ENCODE measurements at regions not wholly inside any gene's neighbourhood (a gene's known extent, or its start where the extent isn't known, plus 50 kb on each side); places are given as distances from the start of the nearest gene placed in this dataset.
"Not testable (repeated sequence)": the region's sequence is repeated elsewhere in the genome, so short reads cannot be mapped to it uniquely, and the experiment has no call there.

DNA sequence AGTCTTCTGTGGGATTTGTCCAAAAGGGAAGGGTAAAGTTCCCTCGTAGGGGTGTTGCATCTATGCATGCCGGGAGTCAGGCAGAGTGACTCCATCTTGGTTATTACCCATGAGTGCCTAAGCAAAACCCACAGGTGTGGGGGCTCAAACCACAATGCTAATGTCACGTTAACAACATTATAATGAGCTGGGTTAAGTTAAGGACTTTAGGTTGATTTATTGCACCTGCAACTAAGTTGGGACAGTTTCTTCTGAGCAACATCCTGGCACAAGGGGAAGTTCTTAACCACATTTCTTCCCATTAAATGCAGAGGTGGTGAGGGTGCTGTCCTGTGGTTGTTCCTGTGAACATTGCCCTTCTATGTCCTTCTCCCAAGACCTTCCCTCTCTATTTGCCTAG is 1596.8 kb upstream of the SLC39A10 start:
- Histone ChIP-seq H4K8ac (ENCODE audit: low read depth, low read length) (no peak overlapping the region), H3K9me3 (ENCODE audit: insufficient read depth, low read depth, low read length) (no peaks in the 10 kb centered on the region), H3K4ac (ENCODE audit: low read depth, low read length) (no peak overlapping the region), H3K79me1 (ENCODE audit: low read length) (no peaks in the 10 kb centered on the region), H3K27ac (ENCODE audit: low read depth, low read length) (no peak overlapping the region), H3K14ac (ENCODE audit: low read length) (no peak overlapping the region), H2BK5ac (ENCODE audit: low read depth, low read length, poor library complexity) (no peak overlapping the region), H3K4me3 (ENCODE audit: low read depth, low read length) (no peak overlapping the region), H3K4me2 (ENCODE audit: low read length) (no peak overlapping the region), H3K27me3 (ENCODE audit: insufficient read depth, low read length) (no peaks in the 10 kb centered on the region), H2AK5ac (ENCODE audit: low read length) (no peak overlapping the region), H4K12ac (ENCODE audit: low read depth, low read length) (no peak overlapping the region), H3K79me2 (ENCODE audit: control insufficient read depth, insufficient read depth, low read length, poor library complexity) (no peaks in the 10 kb centered on the region), H3K36me3 (ENCODE audit: control insufficient read depth in 1 of 2, insufficient read depth in 2 of 2, low read length in 2 of 2) (no peaks in the 10 kb centered on the region), H2AFZ (ENCODE audit: insufficient read depth, low read length, poor library complexity) (no peak overlapping the region), H3K4me1 (ENCODE audit: control insufficient read depth in 1 of 2, insufficient read depth in 2 of 2, low read length in 2 of 2) (no peaks in the 10 kb centered on the region), H4K91ac (ENCODE audit: low read depth, low read length) (no peak overlapping the region), H2BK12ac (ENCODE audit: low read length) (no peak overlapping the region), H3K18ac (ENCODE audit: low read length) (no peak overlapping the region), H3K23ac (ENCODE audit: low read length) (no peak overlapping the region), H3K9ac (ENCODE audit: low read length) (no peak overlapping the region), H2BK120ac (ENCODE audit: insufficient read depth, low read length, poor library complexity) (no peak overlapping the region)
- no peak for DNase-seq
- no CpG with 5 or more reads among the region's 3 CpGs for WGBS (ENCODE audit: extremely low coverage, insufficient coverage, insufficient read length)

DNA sequence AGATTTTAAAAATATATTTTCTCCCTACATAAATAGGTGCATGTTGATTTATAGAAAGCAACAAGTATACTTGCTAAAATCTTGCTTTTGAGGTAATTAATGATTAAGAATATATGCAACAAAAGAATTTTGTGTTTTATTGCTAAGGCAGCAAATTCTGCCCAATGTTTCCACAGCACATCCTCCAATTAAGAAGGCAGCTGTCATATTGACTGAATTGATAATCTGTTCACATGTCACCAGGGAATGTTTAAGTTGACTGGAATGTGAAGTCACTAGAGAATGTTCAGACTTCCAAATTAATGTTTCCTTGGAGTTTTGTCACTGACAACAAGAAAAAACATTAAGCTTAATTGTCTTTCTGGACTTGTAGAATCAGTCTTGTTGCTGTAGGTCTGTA is 1602.7 kb upstream of the SLC39A10 start:
- Histone ChIP-seq H3K79me1 (ENCODE audit: low read length) (no peaks in the 10 kb centered on the region), H3K4me3 (ENCODE audit: low read depth, low read length) (no peak overlapping the region), H2AFZ (ENCODE audit: insufficient read depth, low read length, poor library complexity) (no peak overlapping the region), H3K27ac (ENCODE audit: low read depth, low read length) (no peak overlapping the region), H2AK5ac (ENCODE audit: low read length) (no peak overlapping the region), H3K14ac (ENCODE audit: low read length) (no peak overlapping the region), H4K91ac (ENCODE audit: low read depth, low read length) (no peak overlapping the region), H3K9ac (ENCODE audit: low read length) (no peak overlapping the region), H3K36me3 (ENCODE audit: control insufficient read depth in 1 of 2, insufficient read depth in 2 of 2, low read length in 2 of 2) (no peaks in the 10 kb centered on the region), H4K8ac (ENCODE audit: low read depth, low read length) (no peak overlapping the region), H3K79me2 (ENCODE audit: control insufficient read depth, insufficient read depth, low read length, poor library complexity) (no peaks in the 10 kb centered on the region), H3K4me2 (ENCODE audit: low read length) (no peak overlapping the region), H2BK12ac (ENCODE audit: low read length) (no peak overlapping the region), H3K23ac (ENCODE audit: low read length) (no peak overlapping the region), H4K12ac (ENCODE audit: low read depth, low read length) (no peak overlapping the region), H3K18ac (ENCODE audit: low read length) (no peak overlapping the region), H2BK120ac (ENCODE audit: insufficient read depth, low read length, poor library complexity) (no peak overlapping the region), H3K4ac (ENCODE audit: low read depth, low read length) (no peak overlapping the region), H3K4me1 (ENCODE audit: control insufficient read depth in 1 of 2, insufficient read depth in 2 of 2, low read length in 2 of 2) (no peaks in the 10 kb centered on the region), H3K9me3 (ENCODE audit: insufficient read depth, low read depth, low read length) (no peaks in the 10 kb centered on the region), H3K27me3 (ENCODE audit: insufficient read depth, low read length) (no peaks in the 10 kb centered on the region), H2BK5ac (ENCODE audit: low read depth, low read length, poor library complexity) (no peak overlapping the region)
- no peak for DNase-seq

DNA sequence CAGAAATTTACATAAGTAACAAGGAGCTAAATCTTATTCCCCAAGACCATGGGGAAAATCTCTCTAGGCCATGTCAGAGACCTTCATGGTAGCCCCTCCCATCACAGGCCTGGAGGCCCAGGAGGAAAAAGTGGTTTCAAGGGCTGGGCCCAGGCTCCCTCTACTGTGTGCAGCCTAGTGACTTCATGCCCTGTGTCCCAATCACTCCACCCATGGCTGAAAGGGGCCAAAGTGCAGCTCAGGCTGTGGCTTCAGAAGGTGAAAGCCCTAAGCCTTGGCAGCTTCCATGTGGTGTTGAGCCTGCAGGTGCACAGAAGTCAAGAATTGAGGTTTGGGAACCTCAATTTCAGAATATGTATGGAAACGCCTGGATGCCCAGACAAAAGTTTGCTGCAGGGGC is 1612.7 kb upstream of the SLC39A10 start:
- no CpG with 5 or more reads among the region's 1 CpG for WGBS (ENCODE audit: extremely low coverage, insufficient coverage, insufficient read length)
- H3K4me1 ChIP-seq (ENCODE audit: control insufficient read depth in 1 of 2, insufficient read depth in 2 of 2, low read length in 2 of 2) = no peaks in the 10 kb centered on the region
- no peaks in the 10 kb centered on the region for H3K36me3 ChIP-seq (ENCODE audit: control insufficient read depth in 1 of 2, insufficient read depth in 2 of 2, low read length in 2 of 2)
- no peaks in the 10 kb centered on the region for H3K9me3 ChIP-seq (ENCODE audit: insufficient read depth, low read depth, low read length)
- no peak for DNase-seq
- H3K4me3 ChIP-seq (ENCODE audit: low read depth, low read length) = no peak overlapping the region
- H3K14ac ChIP-seq (ENCODE audit: low read length) = no peak overlapping the region
- no peak overlapping the region for H4K12ac ChIP-seq (ENCODE audit: low read depth, low read length)
- no peak overlapping the region for H3K9ac ChIP-seq (ENCODE audit: low read length)
- H2BK12ac ChIP-seq (ENCODE audit: low read length) = no peak overlapping the region
- H2AK5ac ChIP-seq (ENCODE audit: low read length) = no peak overlapping the region
- no peaks in the 10 kb centered on the region for H3K79me2 ChIP-seq (ENCODE audit: control insufficient read depth, insufficient read depth, low read length, poor library complexity)
- no peak overlapping the region for H2BK120ac ChIP-seq (ENCODE audit: insufficient read depth, low read length, poor library complexity)
- H3K18ac ChIP-seq (ENCODE audit: low read length) = no peak overlapping the region
- H4K91ac ChIP-seq (ENCODE audit: low read depth, low read length) = no peak overlapping the region
- no peak overlapping the region for H3K27ac ChIP-seq (ENCODE audit: low read depth, low read length)
- no peak overlapping the region for H4K8ac ChIP-seq (ENCODE audit: low read depth, low read length)
- H3K27me3 ChIP-seq (ENCODE audit: insufficient read depth, low read length) = no peaks in the 10 kb centered on the region
- H3K4me2 ChIP-seq (ENCODE audit: low read length) = no peak overlapping the region
- no peak overlapping the region for H2BK5ac ChIP-seq (ENCODE audit: low read depth, low read length, poor library complexity)
- H3K4ac ChIP-seq (ENCODE audit: low read depth, low read length) = no peak overlapping the region
- H3K79me1 ChIP-seq (ENCODE audit: low read length) = no peaks in the 10 kb centered on the region
- no peak overlapping the region for H3K23ac ChIP-seq (ENCODE audit: low read length)
- no peak overlapping the region for H2AFZ ChIP-seq (ENCODE audit: insufficient read depth, low read length, poor library complexity)

DNA sequence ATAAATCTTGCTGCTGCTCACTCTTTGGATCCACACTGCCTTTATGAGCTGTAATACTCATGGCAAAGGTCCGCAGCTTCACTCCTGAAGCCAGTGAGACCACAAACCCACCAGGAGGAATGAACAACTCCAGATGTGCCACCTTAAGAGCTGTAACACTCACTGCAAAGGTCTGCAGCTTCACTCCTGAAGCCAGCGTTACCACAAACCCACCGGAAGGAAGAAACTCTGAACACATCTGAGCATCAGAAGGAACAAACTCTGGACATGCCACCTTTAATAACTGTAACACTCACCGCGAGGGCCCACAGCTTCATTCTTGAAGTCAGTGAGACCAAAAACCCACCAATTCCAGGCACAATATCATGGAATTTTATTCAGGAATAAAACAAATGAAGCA is 1635.9 kb upstream of the SLC39A10 start:
- H2BK12ac ChIP-seq (ENCODE audit: low read length) = not testable (repeated sequence)
- whole genome bisulfite sequencing (ENCODE audit: extremely low coverage, insufficient coverage, insufficient read length) = no CpG with 5 or more reads among the region's 5 CpGs

DNA sequence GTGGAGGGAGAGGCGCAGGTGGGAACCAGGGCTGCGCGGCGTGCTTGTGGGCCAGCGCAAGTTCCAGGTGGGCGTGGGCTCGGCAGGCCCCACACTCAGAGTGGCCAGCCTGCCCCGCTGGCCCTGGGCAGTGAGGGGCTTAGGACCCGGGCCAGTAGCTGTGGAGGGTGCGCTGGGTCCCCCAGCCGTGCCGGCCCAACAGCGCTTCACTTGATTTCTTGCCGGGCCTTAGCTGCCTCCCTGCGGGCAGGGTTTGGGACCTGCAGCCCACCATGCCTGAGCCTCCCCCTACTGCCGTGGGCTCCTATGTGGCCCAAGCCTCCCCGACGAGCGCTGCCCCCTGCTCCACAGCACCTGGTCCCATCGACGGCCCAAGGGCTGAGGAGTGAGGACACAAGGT is 1636.9 kb upstream of the SLC39A10 start:
- H2AFZ ChIP-seq (ENCODE audit: insufficient read depth, low read length, poor library complexity) = no peak overlapping the region
- no peaks in the 10 kb centered on the region for H3K4me1 ChIP-seq (ENCODE audit: control insufficient read depth in 1 of 2, insufficient read depth in 2 of 2, low read length in 2 of 2)
- H3K18ac ChIP-seq (ENCODE audit: low read length) = no peak overlapping the region
- no CpG with 5 or more reads among the region's 21 CpGs for WGBS (ENCODE audit: extremely low coverage, insufficient coverage, insufficient read length)
- H4K8ac ChIP-seq (ENCODE audit: low read depth, low read length) = no peak overlapping the region
- peaks cover 4% of the 10 kb centered on the region for H3K9me3 ChIP-seq (ENCODE audit: insufficient read depth, low read depth, low read length)
- H4K91ac ChIP-seq (ENCODE audit: low read depth, low read length) = no peak overlapping the region
- H3K9ac ChIP-seq (ENCODE audit: low read length) = no peak overlapping the region
- no peaks in the 10 kb centered on the region for H3K36me3 ChIP-seq (ENCODE audit: control insufficient read depth in 1 of 2, insufficient read depth in 2 of 2, low read length in 2 of 2)
- no peaks in the 10 kb centered on the region for H3K27me3 ChIP-seq (ENCODE audit: insufficient read depth, low read length)
- H3K79me1 ChIP-seq (ENCODE audit: low read length) = no peaks in the 10 kb centered on the region
- H3K4ac ChIP-seq (ENCODE audit: low read depth, low read length) = no peak overlapping the region
- no peak overlapping the region for H3K27ac ChIP-seq (ENCODE audit: low read depth, low read length)
- no peak overlapping the region for H3K14ac ChIP-seq (ENCODE audit: low read length)
- H3K4me3 ChIP-seq (ENCODE audit: low read depth, low read length) = no peak overlapping the region
- H3K23ac ChIP-seq (ENCODE audit: low read length) = no peak overlapping the region
- H3K79me2 ChIP-seq (ENCODE audit: control insufficient read depth, insufficient read depth, low read length, poor library complexity) = no peaks in the 10 kb centered on the region
- no peak overlapping the region for H3K4me2 ChIP-seq (ENCODE audit: low read length)
- no peak overlapping the region for H2BK12ac ChIP-seq (ENCODE audit: low read length)
- H2BK120ac ChIP-seq (ENCODE audit: insufficient read depth, low read length, poor library complexity) = no peak overlapping the region
- H2BK5ac ChIP-seq (ENCODE audit: low read depth, low read length, poor library complexity) = no peak overlapping the region
- DNase-seq = no peak
- H2AK5ac ChIP-seq (ENCODE audit: low read length) = no peak overlapping the region
- H4K12ac ChIP-seq (ENCODE audit: low read depth, low read length) = no peak overlapping the region

More for the DNA sequence above, 1635.9 kb upstream of the SLC39A10 start:
- H3K27ac ChIP-seq (ENCODE audit: low read depth, low read length); H4K12ac ChIP-seq (ENCODE audit: low read depth, low read length); H2AFZ ChIP-seq (ENCODE audit: insufficient read depth, low read length, poor library complexity); H3K4ac ChIP-seq (ENCODE audit: low read depth, low read length); H3K79me1 ChIP-seq (ENCODE audit: low read length); H3K9me3 ChIP-seq (ENCODE audit: insufficient read depth, low read depth, low read length); H2AK5ac ChIP-seq (ENCODE audit: low read length); H2BK120ac ChIP-seq (ENCODE audit: insufficient read depth, low read length, poor library complexity); H3K23ac ChIP-seq (ENCODE audit: low read length); H3K79me2 ChIP-seq (ENCODE audit: control insufficient read depth, insufficient read depth, low read length, poor library complexity); H4K91ac ChIP-seq (ENCODE audit: low read depth, low read length); H3K9ac ChIP-seq (ENCODE audit: low read length); H2BK5ac ChIP-seq (ENCODE audit: low read depth, low read length, poor library complexity); H3K4me2 ChIP-seq (ENCODE audit: low read length); H3K14ac ChIP-seq (ENCODE audit: low read length); H3K36me3 ChIP-seq (ENCODE audit: control insufficient read depth in 1 of 2, insufficient read depth in 2 of 2, low read length in 2 of 2); DNase-seq; H3K27me3 ChIP-seq (ENCODE audit: insufficient read depth, low read length); H3K4me3 ChIP-seq (ENCODE audit: low read depth, low read length); H3K18ac ChIP-seq (ENCODE audit: low read length); H3K4me1 ChIP-seq (ENCODE audit: control insufficient read depth in 1 of 2, insufficient read depth in 2 of 2, low read length in 2 of 2); H4K8ac ChIP-seq (ENCODE audit: low read depth, low read length): not testable (repeated sequence)

Measured in trophoblast cell (in vitro differentiated cells and primary cell).